Suprapubic skin (tissue), 4 donors: ENCODE measurements at regions not wholly inside any gene's neighbourhood (a gene's known extent, or its start where the extent isn't known, plus 50 kb on each side); places are given as distances from the start of the nearest gene placed in this dataset.
"Not testable (repeated sequence)": the region's sequence is repeated elsewhere in the genome, so short reads cannot be mapped to it uniquely, and the experiment has no call there.

ENCODE experiments used
- DNase-seq, 2 donors: peaks; one replicate each; pipeline ENCODE4 v3.0.0-alpha.2; 2019; ENCODE audit warnings: low spot score in 2 of 2
- H3K27ac ChIP-seq: fragments of 200-600 bp; sonication (generic); one replicate; pipeline ENCODE4 v1.5.1; 2019
- H3K27me3 ChIP-seq: fragments of 200-600 bp; sonication (generic); one replicate; pipeline ENCODE4 v1.5.1; 2019
- H3K36me3 ChIP-seq: fragments of 200-600 bp; sonication (generic); one replicate; pipeline ENCODE4 v1.5.1; 2019
- H3K4me1 ChIP-seq: fragments of 200-600 bp; sonication (generic); one replicate; pipeline ENCODE4 v1.5.1; 2019
- H3K4me3 ChIP-seq: fragments of 200-600 bp; sonication (generic); one replicate; pipeline ENCODE4 v1.5.1; 2019; ENCODE audit warnings: mild to moderate bottlenecking
- H3K9me3 ChIP-seq: fragments of 200-600 bp; sonication (generic); one replicate; pipeline ENCODE4 v1.5.1; 2019
- EP300 ChIP-seq: sonication (generic); formaldehyde crosslinking; IDR thresholded peaks from one replicate; pipeline ENCODE4 v1.6.1; 2017; ENCODE audit warnings: antibody characterized with exemption
- POLR2A ChIP-seq, 2 donors: fragments of 450-650 bp; IDR thresholded peaks; one replicate each; pipeline ENCODE4 v1.6.1; 2017; ENCODE audit warnings: antibody characterized with exemption in 2 of 2, mild to moderate bottlenecking in 2 of 2, moderate library complexity in 2 of 2
- POLR2AphosphoS5 ChIP-seq, 3 donors: sonication (generic); formaldehyde crosslinking; IDR thresholded peaks; one replicate each; pipeline ENCODE4 v1.6.1; 2017; ENCODE audit warnings: antibody characterized with exemption in 3 of 3
- WGBS: methylation state at CpG from one replicate; pipeline ENCODE4 v1.1.5; 2018; 5-methylcytosine and 5-hydroxymethylcytosine counted together
- TF ChIP-seq, protein P1 (sequence below), 2 donors: fragments of 200-600 bp in 1 of 2; fragments of 450-650 bp in 1 of 2; sonication (generic) in 1 of 2; IDR thresholded peaks; one replicate each; pipeline ENCODE4 v1.5.1; 2016 to 2019; ENCODE audit warnings: antibody characterized with exemption in 2 of 2, mild to moderate bottlenecking in 1 of 2, moderate library complexity in 1 of 2

DNA sequence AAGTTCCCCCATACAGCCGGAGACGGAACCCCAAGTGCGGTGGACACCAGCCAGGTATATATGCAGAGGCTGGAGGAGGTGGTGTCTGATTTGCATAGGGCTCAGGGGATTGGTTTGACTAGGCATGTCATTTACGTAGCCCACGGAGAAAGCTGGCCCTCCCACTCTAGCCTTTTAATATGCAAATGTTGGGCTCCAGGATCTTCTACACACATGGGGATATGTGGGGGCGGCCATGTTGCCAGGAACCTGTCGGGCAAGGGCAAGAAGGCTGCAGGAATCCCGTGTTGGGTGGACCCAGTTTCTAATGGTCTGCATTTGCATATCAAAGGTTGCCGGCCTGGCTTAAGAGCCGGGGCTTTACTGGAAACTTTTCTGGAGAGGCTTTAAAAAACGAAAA, 57.4 kb downstream of the FTHL17 start:
- not testable (repeated sequence) for H3K4me3 ChIP-seq, H3K27me3 ChIP-seq, H3K9me3 ChIP-seq, H3K4me1 ChIP-seq, DNase-seq, H3K27ac ChIP-seq, H3K36me3 ChIP-seq
- 79% methylated on average over 11 of the region's 11 CpGs for WGBS

DNA sequence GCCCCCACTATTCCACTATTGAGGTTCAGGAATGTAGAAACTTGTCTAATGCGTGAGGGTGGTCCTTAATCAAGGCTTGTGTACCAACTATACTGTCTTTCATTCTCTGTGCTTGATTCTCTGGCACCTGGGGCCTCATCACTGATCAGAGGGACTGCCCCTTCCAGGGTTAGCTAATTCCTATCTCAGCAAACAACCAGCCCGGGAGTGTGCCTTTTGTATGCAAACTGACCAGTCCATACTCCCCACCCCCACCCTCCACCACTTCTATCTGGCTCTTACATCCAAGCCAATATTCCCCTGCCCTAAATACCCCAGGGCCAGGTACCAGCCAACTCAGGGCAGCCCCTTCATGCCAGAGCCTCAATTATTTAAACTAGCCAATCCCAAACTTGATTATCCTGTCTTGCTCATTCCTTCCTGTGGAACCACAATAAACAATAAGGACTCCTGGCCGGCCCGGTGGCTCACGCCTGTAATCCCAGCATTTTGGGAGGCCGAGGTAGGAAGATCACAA, 59.3 kb downstream of the FTHL17 start:
- H3K27me3 ChIP-seq = no peaks in the 10 kb centered on the region
- H3K27ac ChIP-seq = no peak overlapping the region
- no peaks in the 10 kb centered on the region for H3K36me3 ChIP-seq
- H3K9me3 ChIP-seq = no peaks in the 10 kb centered on the region
- no peak for DNase-seq
- 73% methylated on average over 6 of the region's 6 CpGs for WGBS
- no peak overlapping the region for H3K4me3 ChIP-seq
- TF ChIP-seq, protein P1, sequence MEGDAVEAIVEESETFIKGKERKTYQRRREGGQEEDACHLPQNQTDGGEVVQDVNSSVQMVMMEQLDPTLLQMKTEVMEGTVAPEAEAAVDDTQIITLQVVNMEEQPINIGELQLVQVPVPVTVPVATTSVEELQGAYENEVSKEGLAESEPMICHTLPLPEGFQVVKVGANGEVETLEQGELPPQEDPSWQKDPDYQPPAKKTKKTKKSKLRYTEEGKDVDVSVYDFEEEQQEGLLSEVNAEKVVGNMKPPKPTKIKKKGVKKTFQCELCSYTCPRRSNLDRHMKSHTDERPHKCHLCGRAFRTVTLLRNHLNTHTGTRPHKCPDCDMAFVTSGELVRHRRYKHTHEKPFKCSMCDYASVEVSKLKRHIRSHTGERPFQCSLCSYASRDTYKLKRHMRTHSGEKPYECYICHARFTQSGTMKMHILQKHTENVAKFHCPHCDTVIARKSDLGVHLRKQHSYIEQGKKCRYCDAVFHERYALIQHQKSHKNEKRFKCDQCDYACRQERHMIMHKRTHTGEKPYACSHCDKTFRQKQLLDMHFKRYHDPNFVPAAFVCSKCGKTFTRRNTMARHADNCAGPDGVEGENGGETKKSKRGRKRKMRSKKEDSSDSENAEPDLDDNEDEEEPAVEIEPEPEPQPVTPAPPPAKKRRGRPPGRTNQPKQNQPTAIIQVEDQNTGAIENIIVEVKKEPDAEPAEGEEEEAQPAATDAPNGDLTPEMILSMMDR (IDR thresholded peaks at IDR 0.05) = no peak
- no peak for TF ChIP-seq POLR2AphosphoS5 (IDR thresholded peaks at IDR 0.05)
- no peak for TF ChIP-seq EP300
- no peak for TF ChIP-seq POLR2A (IDR thresholded peaks at IDR 0.05)
- H3K4me1 ChIP-seq = no peaks in the 10 kb centered on the region

DNA sequence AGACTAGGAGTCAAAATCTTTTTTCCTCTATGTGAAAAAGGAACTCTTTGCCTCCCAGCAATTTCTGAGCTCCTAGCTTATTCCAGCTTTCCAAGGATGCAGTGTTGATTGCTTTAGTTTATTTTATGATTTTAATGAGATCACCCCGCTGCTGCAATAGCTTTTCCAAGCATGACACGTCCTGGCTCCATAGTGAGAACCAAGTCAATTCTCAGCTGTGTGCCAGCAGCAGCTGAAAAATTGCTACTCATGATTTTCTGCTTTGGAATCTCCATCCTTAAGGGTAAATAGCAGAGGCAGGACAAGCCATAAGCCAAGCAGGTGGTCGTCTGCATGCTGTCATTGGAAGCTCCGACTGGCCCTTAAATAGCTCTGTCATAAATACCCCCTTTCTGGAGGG, 64.5 kb downstream of the FTHL17 start:
- no peaks in the 10 kb centered on the region for H3K36me3 ChIP-seq
- no peaks in the 10 kb centered on the region for H3K4me1 ChIP-seq
- H3K27ac ChIP-seq = no peak overlapping the region
- 35% methylated on average over 4 of the region's 4 CpGs for WGBS
- H3K4me3 ChIP-seq = no peak overlapping the region
- DNase-seq = no peak
- H3K9me3 ChIP-seq = no peaks in the 10 kb centered on the region
- H3K27me3 ChIP-seq = no peaks in the 10 kb centered on the region
- TF ChIP-seq, protein P1 (IDR thresholded peaks at IDR 0.05) = no peak
- TF ChIP-seq POLR2AphosphoS5 (IDR thresholded peaks at IDR 0.05) (no peak), EP300 (no peak), POLR2A (IDR thresholded peaks at IDR 0.05) (no peak)

DNA sequence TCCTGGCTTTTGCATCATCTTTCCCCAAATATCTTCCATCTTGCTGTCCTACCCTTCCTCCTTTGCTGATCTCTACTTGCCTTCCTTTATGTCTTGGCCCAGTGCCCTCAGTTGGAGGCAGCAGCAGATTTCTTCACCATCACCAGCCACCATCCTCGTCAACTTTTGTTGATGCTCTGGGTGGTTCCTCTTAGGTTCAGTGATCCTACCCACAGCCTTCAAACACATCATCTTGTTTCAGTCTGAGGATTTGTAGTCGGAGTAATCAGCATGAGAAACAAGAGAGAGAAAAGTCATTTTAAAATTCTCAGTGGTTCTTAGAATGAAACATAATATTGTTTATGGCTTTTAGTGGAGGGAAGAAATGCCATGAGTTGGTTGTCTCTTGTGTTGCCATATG, 65.8 kb downstream of the FTHL17 start:
- Histone ChIP-seq H3K4me3 (no peak overlapping the region), H3K4me1 (no peaks in the 10 kb centered on the region), H3K9me3 (no peaks in the 10 kb centered on the region), H3K27me3 (no peaks in the 10 kb centered on the region), H3K27ac (no peak overlapping the region), H3K36me3 (no peaks in the 10 kb centered on the region)
- WGBS = 64% methylated on average over 2 of the region's 2 CpGs
- TF ChIP-seq EP300 (no peak), POLR2A (IDR thresholded peaks at IDR 0.05) (no peak), POLR2AphosphoS5 (IDR thresholded peaks at IDR 0.05) (no peak)
- TF ChIP-seq, protein P1 (IDR thresholded peaks at IDR 0.05) = no peak
- DNase-seq = no peak

DNA sequence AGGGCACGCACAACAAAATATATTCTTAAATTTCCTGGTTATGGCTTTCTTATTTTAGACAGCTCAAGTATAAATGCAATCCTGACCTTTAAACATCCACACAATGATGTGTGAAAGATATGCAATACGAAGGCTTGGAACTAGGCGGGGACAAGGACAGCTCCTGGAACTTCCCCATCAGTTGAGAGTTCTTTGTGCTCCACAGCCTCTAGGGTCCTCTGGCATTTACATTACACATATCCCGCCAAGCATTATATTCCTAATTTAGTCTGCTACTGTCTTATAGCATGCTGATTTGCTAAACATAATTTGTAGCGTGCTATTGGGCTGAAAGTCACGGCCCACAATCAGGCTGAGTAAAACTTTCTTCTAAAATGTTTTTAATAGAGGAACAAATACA, 74.4 kb downstream of the FTHL17 start:
- Histone ChIP-seq H3K4me1 (no peaks in the 10 kb centered on the region), H3K36me3 (no peaks in the 10 kb centered on the region), H3K27me3 (no peaks in the 10 kb centered on the region), H3K4me3 (no peak overlapping the region), H3K27ac (no peak overlapping the region), H3K9me3 (no peaks in the 10 kb centered on the region)
- TF ChIP-seq POLR2A (IDR thresholded peaks at IDR 0.05) = no peak
- TF ChIP-seq, protein P1 (IDR thresholded peaks at IDR 0.05) = no peak
- TF ChIP-seq EP300 = no peak
- no peak for TF ChIP-seq POLR2AphosphoS5 (IDR thresholded peaks at IDR 0.05)
- DNase-seq = no peak
- 48% methylated on average over 6 of the region's 6 CpGs for WGBS

DNA sequence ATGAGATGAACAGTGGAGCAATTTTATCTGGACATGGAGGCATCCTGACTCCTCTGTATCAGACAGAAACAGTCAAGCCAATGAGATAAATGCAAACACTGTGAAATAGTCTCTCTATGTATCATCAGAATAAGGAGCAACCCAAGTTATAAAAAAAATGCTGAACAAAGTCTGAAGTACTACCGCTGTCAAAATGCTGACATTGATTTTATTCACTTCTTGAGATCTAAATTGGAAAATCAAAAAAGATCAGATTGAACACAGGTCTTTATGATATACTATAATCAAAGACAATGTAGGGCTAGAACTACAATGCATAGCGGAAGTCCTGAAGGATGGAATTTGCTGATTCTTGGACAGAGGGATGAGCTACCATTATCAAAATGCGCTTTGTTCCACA, 76.1 kb downstream of the FTHL17 start:
- DNase-seq = no peak
- TF ChIP-seq POLR2AphosphoS5 (IDR thresholded peaks at IDR 0.05) (no peak), POLR2A (IDR thresholded peaks at IDR 0.05) (no peak), EP300 (no peak)
- TF ChIP-seq, protein P1 (IDR thresholded peaks at IDR 0.05) = no peak
- 88% methylated on average over 3 of the region's 3 CpGs for WGBS
- Histone ChIP-seq H3K27ac (no peak overlapping the region), H3K9me3 (no peaks in the 10 kb centered on the region), H3K4me3 (no peak overlapping the region), H3K36me3 (no peaks in the 10 kb centered on the region), H3K4me1 (no peaks in the 10 kb centered on the region), H3K27me3 (no peaks in the 10 kb centered on the region)
